MM.1S (cell line): ENCODE measurements at regions not wholly inside any gene's neighbourhood (a gene's known extent, or its start where the extent isn't known, plus 50 kb on each side); places are given as distances from the start of the nearest gene placed in this dataset.

Experiments
- DNase-seq: peaks from one replicate; pipeline ENCODE4 v3.0.0-alpha.2; 2015
- H2AFZ ChIP-seq: fragments of 300-600 bp; sonication (generic); 2 replicates; pipeline ENCODE4 v1.6.0; 2016; ENCODE audit warnings: antibody characterized with exemption, low read length
- H3F3A ChIP-seq: fragments of 300-600 bp; sonication (generic); 2 replicates; pipeline ENCODE4 v1.6.1; 2016; ENCODE audit warnings: mild to moderate bottlenecking, antibody characterized with exemption, low read length, moderate library complexity, mixed read lengths; ENCODE audit not compliant: insufficient read depth
- H3K27ac ChIP-seq: fragments of 300-600 bp; sonication (generic); 2 replicates; pipeline ENCODE4 v1.5.1; 2016; ENCODE audit warnings: mild to moderate bottlenecking, low read length
- H3K27me3 ChIP-seq: fragments of 300-600 bp; sonication (generic); replicated peaks from 2 replicates; pipeline ENCODE4 v1.6.0; 2016; ENCODE audit warnings: low read length; ENCODE audit not compliant: insufficient read depth
- H3K36me3 ChIP-seq: fragments of 300-600 bp; sonication (generic); replicated peaks from 2 replicates; pipeline ENCODE4 v1.6.1; 2016; ENCODE audit warnings: mild to moderate bottlenecking, low read length, mixed read lengths; ENCODE audit not compliant: insufficient read depth
- H3K4me1 ChIP-seq: fragments of 300-600 bp; sonication (generic); 2 replicates; pipeline ENCODE4 v1.6.1; 2016; ENCODE audit warnings: low read length, mixed read lengths
- H3K4me2 ChIP-seq: fragments of 300-600 bp; sonication (generic); 2 replicates; pipeline ENCODE4 v1.6.0; 2016; ENCODE audit warnings: low read depth, low read length
- H3K4me3 ChIP-seq: fragments of 300-600 bp; sonication (generic); 2 replicates; pipeline ENCODE4 v1.5.1; 2016; ENCODE audit warnings: low read length, mixed read lengths
- H3K79me2 ChIP-seq: fragments of 300-600 bp; sonication (generic); 2 replicates; pipeline ENCODE4 v1.6.1; 2016; ENCODE audit warnings: mixed run types, low read length, mixed read lengths
- H3K9ac ChIP-seq: fragments of 300-600 bp; sonication (generic); 2 replicates; pipeline ENCODE4 v1.6.1; 2016; ENCODE audit warnings: low read length, mixed read lengths
- H3K9me2 ChIP-seq: fragments of 300-600 bp; sonication (generic); replicated peaks from 2 replicates; pipeline ENCODE4 v1.6.1; 2016; ENCODE audit warnings: mild to moderate bottlenecking, low read length, mixed read lengths; ENCODE audit not compliant: insufficient read depth
- H3K9me3 ChIP-seq: fragments of 300-600 bp; sonication (generic); replicated peaks from 2 replicates; pipeline ENCODE4 v1.6.1; 2016; ENCODE audit warnings: mild to moderate bottlenecking, low read length, mixed read lengths; ENCODE audit not compliant: insufficient read depth
- H4K20me1 ChIP-seq: fragments of 300-600 bp; sonication (generic); 2 replicates; pipeline ENCODE4 v1.6.1; 2016; ENCODE audit warnings: mild to moderate bottlenecking, low read length, moderate library complexity, mixed read lengths; ENCODE audit not compliant: insufficient read depth
- EZH2 ChIP-seq: fragments of 300-600 bp; sonication (generic); optimal IDR thresholded peaks from 2 replicates; pipeline ENCODE3; 2017; ENCODE audit warnings: low read depth, mild to moderate bottlenecking, antibody characterized with exemption, low read length, mixed read lengths
- EZH2phosphoT487 ChIP-seq: fragments of 300-600 bp; sonication (generic); IDR thresholded peaks from 2 replicates; pipeline ENCODE4 v1.6.1; 2018; ENCODE audit warnings: antibody characterized with exemption, low read length
- TF ChIP-seq, protein P1 (sequence below): fragments of 300-600 bp; sonication (generic); IDR thresholded peaks from 2 replicates; pipeline ENCODE4 v1.5.1; 2016; ENCODE audit warnings: antibody characterized with exemption, low read length, mixed read lengths

- Histone ChIP-seq H2AFZ (no peak overlapping the region), H3K4me3 (no peak overlapping the region), H3K79me2 (no peaks in the 10 kb centered on the region), H4K20me1 (no peaks in the 10 kb centered on the region), H3K4me2 (no peak overlapping the region), H3F3A (no peaks in the 10 kb centered on the region), H3K9me2 (no peaks in the 10 kb centered on the region), H3K27ac (no peak overlapping the region), H3K9ac (no peak overlapping the region), H3K9me3 (no peaks in the 10 kb centered on the region), H3K36me3 (no peaks in the 10 kb centered on the region), H3K27me3 (no peaks in the 10 kb centered on the region), H3K4me1 (no peaks in the 10 kb centered on the region)
- TF ChIP-seq EZH2phosphoT487 (no peak), EZH2 (no peak)
- TF ChIP-seq, protein P1, sequence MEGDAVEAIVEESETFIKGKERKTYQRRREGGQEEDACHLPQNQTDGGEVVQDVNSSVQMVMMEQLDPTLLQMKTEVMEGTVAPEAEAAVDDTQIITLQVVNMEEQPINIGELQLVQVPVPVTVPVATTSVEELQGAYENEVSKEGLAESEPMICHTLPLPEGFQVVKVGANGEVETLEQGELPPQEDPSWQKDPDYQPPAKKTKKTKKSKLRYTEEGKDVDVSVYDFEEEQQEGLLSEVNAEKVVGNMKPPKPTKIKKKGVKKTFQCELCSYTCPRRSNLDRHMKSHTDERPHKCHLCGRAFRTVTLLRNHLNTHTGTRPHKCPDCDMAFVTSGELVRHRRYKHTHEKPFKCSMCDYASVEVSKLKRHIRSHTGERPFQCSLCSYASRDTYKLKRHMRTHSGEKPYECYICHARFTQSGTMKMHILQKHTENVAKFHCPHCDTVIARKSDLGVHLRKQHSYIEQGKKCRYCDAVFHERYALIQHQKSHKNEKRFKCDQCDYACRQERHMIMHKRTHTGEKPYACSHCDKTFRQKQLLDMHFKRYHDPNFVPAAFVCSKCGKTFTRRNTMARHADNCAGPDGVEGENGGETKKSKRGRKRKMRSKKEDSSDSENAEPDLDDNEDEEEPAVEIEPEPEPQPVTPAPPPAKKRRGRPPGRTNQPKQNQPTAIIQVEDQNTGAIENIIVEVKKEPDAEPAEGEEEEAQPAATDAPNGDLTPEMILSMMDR = no peak
- no peak for DNase-seq
Observed at GRCh38 chr9:91113016-91113415, 248.7 kb downstream of the AUH start.

- Histone ChIP-seq H3K36me3 (no peaks in the 10 kb centered on the region), H3K4me3 (no peak overlapping the region), H4K20me1 (no peaks in the 10 kb centered on the region), H3K79me2 (no peaks in the 10 kb centered on the region), H3K27me3 (no peaks in the 10 kb centered on the region), H3K9ac (no peak overlapping the region), H3K9me2 (no peaks in the 10 kb centered on the region), H3F3A (no peaks in the 10 kb centered on the region), H3K9me3 (no peaks in the 10 kb centered on the region), H3K4me1 (no peaks in the 10 kb centered on the region), H3K4me2 (no peak overlapping the region), H2AFZ (no peak overlapping the region), H3K27ac (no peak overlapping the region)
- DNase-seq = no peak
- TF ChIP-seq, protein P1 = no peak
- TF ChIP-seq EZH2 (no peak), EZH2phosphoT487 (no peak)
Observed at GRCh38 chr9:91114450-91114849, 247.3 kb downstream of the AUH start.

DNA sequence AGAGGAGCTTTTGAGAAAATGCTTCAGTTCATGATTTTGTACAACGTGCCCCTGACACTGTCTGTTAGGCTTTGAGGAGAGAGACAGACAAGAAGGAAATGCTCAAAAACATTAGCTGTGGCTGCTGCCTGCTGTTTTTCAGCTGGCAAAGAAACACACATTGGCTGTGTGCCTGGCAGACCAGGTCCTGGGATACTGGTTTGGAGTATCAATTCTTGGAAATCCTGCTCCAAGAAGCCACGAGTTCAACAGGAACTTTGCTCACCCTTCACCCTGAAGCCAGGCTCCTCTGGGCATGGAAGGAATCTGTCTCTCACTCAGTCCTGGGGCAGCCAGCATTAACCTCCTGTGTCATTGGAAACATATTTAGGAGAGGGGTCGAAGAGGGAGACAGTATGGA, 245.5 kb downstream of the AUH start:
- Histone ChIP-seq H2AFZ (no peak overlapping the region), H4K20me1 (no peaks in the 10 kb centered on the region)
- no peak for DNase-seq

More for the DNA sequence above, 245.5 kb downstream of the AUH start:
- no peaks in the 10 kb centered on the region for H3F3A ChIP-seq
- no peak overlapping the region for H3K4me2 ChIP-seq
- H3K9me2 ChIP-seq = no peaks in the 10 kb centered on the region
- H3K36me3 ChIP-seq = no peaks in the 10 kb centered on the region
- H3K27ac ChIP-seq = no peak overlapping the region
- no peak overlapping the region for H3K9ac ChIP-seq
- no peaks in the 10 kb centered on the region for H3K79me2 ChIP-seq
- H3K27me3 ChIP-seq = no peaks in the 10 kb centered on the region
- no peaks in the 10 kb centered on the region for H3K9me3 ChIP-seq
- H3K4me1 ChIP-seq = no peaks in the 10 kb centered on the region
- no peak overlapping the region for H3K4me3 ChIP-seq
- TF ChIP-seq, protein P1 = no peak
- TF ChIP-seq EZH2 (no peak), EZH2phosphoT487 (no peak)
